Activated CD4-positive, alpha-beta T cell treated with anti-CD3 and anti-CD28 coated beads, Interleukin-2, amount 10 ng/mL, durations not matched to agents 7 days and 5 days (primary cell): ENCODE measurements at regions not wholly inside any gene's neighbourhood (a gene's known extent, or its start where the extent isn't known, plus 50 kb on each side); places are given as distances from the start of the nearest gene placed in this dataset.
"Not testable (repeated sequence)": the region's sequence is repeated elsewhere in the genome, so short reads cannot be mapped to it uniquely, and the experiment has no call there.

Source experiments
- CTCF ChIA-PET: fragments of 350-600 bp; sonication (Branson Sonifier 250); formaldehyde crosslinking; loops from one replicate; lab custom pipeline; 2021; ENCODE audit warnings: antibody characterized with exemption; lab: Charles Lee
- POLR2A ChIA-PET: fragments of 350-600 bp; sonication (Branson Sonifier 250); formaldehyde crosslinking; loops from one replicate; lab custom pipeline; 2021; ENCODE audit warnings: antibody characterized with exemption; lab: Charles Lee
- DNase-seq: peaks from one replicate; pipeline ENCODE4 v3.0.0-alpha.2; 2020
- H3K27ac Mint-ChIP-seq: one replicate; pipeline ENCODE4 v1.8.0; 2021; ENCODE audit warnings: mild to moderate bottlenecking, moderate library complexity, mixed read lengths
- H3K27me3 Mint-ChIP-seq: one replicate; pipeline ENCODE4 v1.8.0; 2021; ENCODE audit warnings: mixed read lengths
- H3K36me3 Mint-ChIP-seq: one replicate; pipeline ENCODE4 v1.8.0; 2021; ENCODE audit warnings: low read depth, mixed read lengths
- H3K4me1 Mint-ChIP-seq: one replicate; pipeline ENCODE4 v1.8.0; 2021; ENCODE audit warnings: mixed read lengths
- H3K4me3 Mint-ChIP-seq: one replicate; pipeline ENCODE4 v1.8.0; 2021; ENCODE audit warnings: mild to moderate bottlenecking, moderate library complexity, mixed read lengths
- H3K9me3 Mint-ChIP-seq: one replicate; pipeline ENCODE4 v1.8.0; 2021; ENCODE audit warnings: mixed read lengths

- CTCF ChIA-PET, result interaction anchor here (0.7 to 1.2 kb wide), 3 partner anchors 13 to 41 kb away, joined by 3 to 4 read pairs (median 3); no protein-coding TSS in a partner anchor
- Mint-ChIP-seq H3K9me3 (peaks cover 10% of the 10 kb centered on the region), H3K4me1 (no peaks in the 10 kb centered on the region), H3K27me3 (peaks cover 18% of the 10 kb centered on the region), H3K4me3 (no peak overlapping the region), H3K36me3 (no peaks in the 10 kb centered on the region), H3K27ac (no peak overlapping the region)
- DNase-seq, result no peak
- POLR2A ChIA-PET, result no interaction called here
These were observed 106.8 kb downstream of the TENT5C start for GRCh38 chr1:117712621-117713020.

- Mint-ChIP-seq H3K4me3 (no peak overlapping the region), H3K4me1 (peaks cover 10% of the 10 kb centered on the region), H3K27me3 (peaks cover 18% of the 10 kb centered on the region), H3K36me3 (peaks cover 5% of the 10 kb centered on the region), H3K9me3 (peaks cover 21% of the 10 kb centered on the region), H3K27ac (no peak overlapping the region)
- DNase-seq, result no peak
- CTCF ChIA-PET, result no interaction called here
- POLR2A ChIA-PET, result no interaction called here
These were observed 108.7 kb downstream of the TENT5C start for GRCh38 chr1:117714546-117714945.

- H3K4me1 Mint-ChIP-seq, result peaks cover 10% of the 10 kb centered on the region
- DNase-seq, H3K27ac Mint-ChIP-seq, H3K4me3 Mint-ChIP-seq, POLR2A ChIA-PET: not testable (repeated sequence)
- peaks cover 10% of the 10 kb centered on the region for H3K36me3 Mint-ChIP-seq
- peaks cover 29% of the 10 kb centered on the region for H3K9me3 Mint-ChIP-seq
- CTCF ChIA-PET, result interaction anchor here (1.3 kb wide), 1 partner anchor 26 kb away, joined by 3 read pairs; no protein-coding TSS in a partner anchor
- H3K27me3 Mint-ChIP-seq, result peaks cover 18% of the 10 kb centered on the region
These were observed 110.2 kb downstream of the TENT5C start for GRCh38 chr1:117716030-117716429.

GRCh38 chr1:117717980-117718379 lies 112.1 kb downstream of the TENT5C start:
- Mint-ChIP-seq H3K27me3 (peaks cover 26% of the 10 kb centered on the region), H3K9me3 (peaks cover 35% of the 10 kb centered on the region), H3K4me1 (peaks cover 10% of the 10 kb centered on the region), H3K36me3 (peaks cover 10% of the 10 kb centered on the region)
- POLR2A ChIA-PET, DNase-seq, H3K27ac Mint-ChIP-seq, H3K4me3 Mint-ChIP-seq, CTCF ChIA-PET: not testable (repeated sequence)

- Mint-ChIP-seq H3K36me3 (peaks cover 10% of the 10 kb centered on the region), H3K9me3 (peaks cover 35% of the 10 kb centered on the region), H3K4me1 (peaks cover 10% of the 10 kb centered on the region), H3K27me3 (peaks cover 26% of the 10 kb centered on the region)
- POLR2A ChIA-PET, H3K27ac Mint-ChIP-seq, CTCF ChIA-PET, H3K4me3 Mint-ChIP-seq, DNase-seq: not testable (repeated sequence)
These were observed 112.7 kb downstream of the TENT5C start for GRCh38 chr1:117718596-117718995.

GRCh38 chr1:117719004-117719403 lies 113.2 kb downstream of the TENT5C start:
- Mint-ChIP-seq H3K4me1 (peaks cover 10% of the 10 kb centered on the region), H3K27me3 (peaks cover 24% of the 10 kb centered on the region), H3K36me3 (peaks cover 10% of the 10 kb centered on the region), H3K9me3 (peaks cover 35% of the 10 kb centered on the region), H3K27ac (no peak overlapping the region), H3K4me3 (no peak overlapping the region)
- ChIA-PET CTCF (interaction anchor here (0.7 kb wide), 1 partner anchor 12 kb away, joined by 3 read pairs; no protein-coding TSS in a partner anchor), POLR2A (no interaction called here)
- no peak for DNase-seq

GRCh38 chr1:117732065-117732797 lies 126.4 kb downstream of the TENT5C start:
- H3K27ac Mint-ChIP-seq, result no peak overlapping the region
- no peak overlapping the region for H3K4me3 Mint-ChIP-seq
- H3K27me3 Mint-ChIP-seq, result peaks cover 14% of the 10 kb centered on the region
- H3K36me3 Mint-ChIP-seq, result peaks cover 5% of the 10 kb centered on the region
- no peak for DNase-seq
- ChIA-PET CTCF (interaction anchor here (0.8 kb wide), 1 partner anchor 9 kb away, joined by 4 read pairs; no protein-coding TSS in a partner anchor), POLR2A (no interaction called here)
- peaks cover 12% of the 10 kb centered on the region for H3K9me3 Mint-ChIP-seq
- H3K4me1 Mint-ChIP-seq, result peaks cover 20% of the 10 kb centered on the region

- no peak overlapping the region for H3K4me3 Mint-ChIP-seq
- peaks cover 7% of the 10 kb centered on the region for H3K27me3 Mint-ChIP-seq
- no peak for DNase-seq
- ChIA-PET CTCF (interaction anchor here (0.8 kb wide), 1 partner anchor 8 kb away, joined by 4 read pairs; no protein-coding TSS in a partner anchor), POLR2A (no interaction called here)
- peaks cover 4% of the 10 kb centered on the region for H3K9me3 Mint-ChIP-seq
- H3K27ac Mint-ChIP-seq, result no peak overlapping the region
- H3K4me1 Mint-ChIP-seq, result peaks cover 18% of the 10 kb centered on the region
- H3K36me3 Mint-ChIP-seq, result peaks cover 2% of the 10 kb centered on the region
These were observed 127.1 kb downstream of the TENT5C start for GRCh38 chr1:117732956-117733355.

GRCh38 chr1:117734403-117734802 lies 128.6 kb downstream of the TENT5C start:
- POLR2A ChIA-PET, result no interaction called here

GRCh38 chr1:117735045-117735992 lies 129.5 kb downstream of the TENT5C start:
- CTCF ChIA-PET, result no interaction called here
- H3K4me3 Mint-ChIP-seq, result peak overlapping the region; percentile 69
- H3K27ac Mint-ChIP-seq, result peak overlapping the region; percentile 89
- H3K9me3 Mint-ChIP-seq, result no peaks in the 10 kb centered on the region
- H3K4me1 Mint-ChIP-seq, result peaks cover 18% of the 10 kb centered on the region
- H3K36me3 Mint-ChIP-seq, result peaks cover 2% of the 10 kb centered on the region
- POLR2A ChIA-PET, result no interaction called here
- peak; percentile 66 for DNase-seq
- peaks cover 10% of the 10 kb centered on the region for H3K27me3 Mint-ChIP-seq

More at GRCh38 chr1:117734403-117734802, 128.6 kb downstream of the TENT5C start:
- H3K27ac Mint-ChIP-seq, result peak overlapping the region; percentile 89
- H3K36me3 Mint-ChIP-seq, result peaks cover 2% of the 10 kb centered on the region
- H3K4me1 Mint-ChIP-seq, result peaks cover 18% of the 10 kb centered on the region
- no peak for DNase-seq
- H3K27me3 Mint-ChIP-seq, result peaks cover 7% of the 10 kb centered on the region
- H3K4me3 Mint-ChIP-seq, result no peak overlapping the region
- H3K9me3 Mint-ChIP-seq, result no peaks in the 10 kb centered on the region
- CTCF ChIA-PET, result interaction anchor here (0.6 kb wide), 1 partner anchor 33 kb away, joined by 3 read pairs; no protein-coding TSS in a partner anchor

- H3K36me3 Mint-ChIP-seq, result peaks cover 2% of the 10 kb centered on the region
- H3K4me3 Mint-ChIP-seq, result no peak overlapping the region
- CTCF ChIA-PET, result no interaction called here
- peaks cover 31% of the 10 kb centered on the region for H3K27me3 Mint-ChIP-seq
- DNase-seq, result no peak
- H3K9me3 Mint-ChIP-seq, result no peaks in the 10 kb centered on the region
- peaks cover 14% of the 10 kb centered on the region for H3K4me1 Mint-ChIP-seq
- POLR2A ChIA-PET, result no interaction called here
- no peak overlapping the region for H3K27ac Mint-ChIP-seq
These were observed 133.7 kb downstream of the TENT5C start for GRCh38 chr1:117739504-117739903.

GRCh38 chr1:117740496-117740895 lies 134.6 kb downstream of the TENT5C start:
- H3K4me3 Mint-ChIP-seq, result no peak overlapping the region
- H3K4me1 Mint-ChIP-seq, result peaks cover 5% of the 10 kb centered on the region
- ChIA-PET CTCF (interaction anchor here (1.0 to 1.6 kb wide), 3 partner anchors 8 to 18 kb away, joined by 4 to 6 read pairs (median 4); no protein-coding TSS in a partner anchor), POLR2A (no interaction called here)
- H3K36me3 Mint-ChIP-seq, result peaks cover 2% of the 10 kb centered on the region
- no peaks in the 10 kb centered on the region for H3K9me3 Mint-ChIP-seq
- no peak for DNase-seq
- H3K27ac Mint-ChIP-seq, result no peak overlapping the region
- peaks cover 34% of the 10 kb centered on the region for H3K27me3 Mint-ChIP-seq
